ENCODE measurements at regions not wholly inside any gene's neighbourhood (a gene's known extent, or its start where the extent isn't known, plus 50 kb on each side); places are given as distances from the start of the nearest gene placed in this dataset.

DNA sequence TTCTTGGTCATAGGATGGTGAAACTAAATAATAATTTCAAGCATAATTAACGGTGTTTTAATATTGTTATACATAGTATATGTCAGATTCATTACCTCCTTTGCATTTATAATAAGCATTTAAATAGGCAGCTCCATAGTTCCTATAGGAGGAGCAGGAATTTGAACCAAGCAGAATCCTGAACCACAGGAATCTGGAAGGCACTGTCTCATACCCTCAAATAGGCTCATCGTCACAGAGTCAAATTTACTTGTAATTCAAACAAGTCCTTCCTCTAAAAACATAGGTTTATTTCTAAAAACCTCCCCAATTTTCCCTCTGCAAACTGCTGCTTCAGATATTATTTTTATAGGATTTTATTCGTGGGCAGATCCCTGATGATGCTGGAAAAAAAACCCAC is 376.3 kb upstream of the ARHGEF26 start:
- TF ChIP-seq POLR2A (IDR thresholded peaks at IDR 0.05): no peak
- TF ChIP-seq, protein P1, sequence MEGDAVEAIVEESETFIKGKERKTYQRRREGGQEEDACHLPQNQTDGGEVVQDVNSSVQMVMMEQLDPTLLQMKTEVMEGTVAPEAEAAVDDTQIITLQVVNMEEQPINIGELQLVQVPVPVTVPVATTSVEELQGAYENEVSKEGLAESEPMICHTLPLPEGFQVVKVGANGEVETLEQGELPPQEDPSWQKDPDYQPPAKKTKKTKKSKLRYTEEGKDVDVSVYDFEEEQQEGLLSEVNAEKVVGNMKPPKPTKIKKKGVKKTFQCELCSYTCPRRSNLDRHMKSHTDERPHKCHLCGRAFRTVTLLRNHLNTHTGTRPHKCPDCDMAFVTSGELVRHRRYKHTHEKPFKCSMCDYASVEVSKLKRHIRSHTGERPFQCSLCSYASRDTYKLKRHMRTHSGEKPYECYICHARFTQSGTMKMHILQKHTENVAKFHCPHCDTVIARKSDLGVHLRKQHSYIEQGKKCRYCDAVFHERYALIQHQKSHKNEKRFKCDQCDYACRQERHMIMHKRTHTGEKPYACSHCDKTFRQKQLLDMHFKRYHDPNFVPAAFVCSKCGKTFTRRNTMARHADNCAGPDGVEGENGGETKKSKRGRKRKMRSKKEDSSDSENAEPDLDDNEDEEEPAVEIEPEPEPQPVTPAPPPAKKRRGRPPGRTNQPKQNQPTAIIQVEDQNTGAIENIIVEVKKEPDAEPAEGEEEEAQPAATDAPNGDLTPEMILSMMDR (IDR thresholded peaks at IDR 0.05): no peak

Data from body of pancreas (tissue), 4 donors.